ENCODE measurements at regions not wholly inside any gene's neighbourhood (a gene's known extent, or its start where the extent isn't known, plus 50 kb on each side); places are given as distances from the start of the nearest gene placed in this dataset.

GRCh38 chr2:72037261-72037666 lies 110.4 kb downstream of the CYP26B1 start:
- no peak for ATAC-seq (ENCODE audit: low FRiP score)
- TF ChIP-seq, protein P1, sequence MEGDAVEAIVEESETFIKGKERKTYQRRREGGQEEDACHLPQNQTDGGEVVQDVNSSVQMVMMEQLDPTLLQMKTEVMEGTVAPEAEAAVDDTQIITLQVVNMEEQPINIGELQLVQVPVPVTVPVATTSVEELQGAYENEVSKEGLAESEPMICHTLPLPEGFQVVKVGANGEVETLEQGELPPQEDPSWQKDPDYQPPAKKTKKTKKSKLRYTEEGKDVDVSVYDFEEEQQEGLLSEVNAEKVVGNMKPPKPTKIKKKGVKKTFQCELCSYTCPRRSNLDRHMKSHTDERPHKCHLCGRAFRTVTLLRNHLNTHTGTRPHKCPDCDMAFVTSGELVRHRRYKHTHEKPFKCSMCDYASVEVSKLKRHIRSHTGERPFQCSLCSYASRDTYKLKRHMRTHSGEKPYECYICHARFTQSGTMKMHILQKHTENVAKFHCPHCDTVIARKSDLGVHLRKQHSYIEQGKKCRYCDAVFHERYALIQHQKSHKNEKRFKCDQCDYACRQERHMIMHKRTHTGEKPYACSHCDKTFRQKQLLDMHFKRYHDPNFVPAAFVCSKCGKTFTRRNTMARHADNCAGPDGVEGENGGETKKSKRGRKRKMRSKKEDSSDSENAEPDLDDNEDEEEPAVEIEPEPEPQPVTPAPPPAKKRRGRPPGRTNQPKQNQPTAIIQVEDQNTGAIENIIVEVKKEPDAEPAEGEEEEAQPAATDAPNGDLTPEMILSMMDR (IDR thresholded peaks at IDR 0.05): no peak
- no peak for DNase-seq (ENCODE audit: low spot score)

GRCh38 chr2:72036595-72036994 lies 111.1 kb downstream of the CYP26B1 start:
- TF ChIP-seq, protein P1 (IDR thresholded peaks at IDR 0.05): no peak
- ATAC-seq (ENCODE audit: low FRiP score): no peak
- no peak for DNase-seq (ENCODE audit: low spot score)

DNA sequence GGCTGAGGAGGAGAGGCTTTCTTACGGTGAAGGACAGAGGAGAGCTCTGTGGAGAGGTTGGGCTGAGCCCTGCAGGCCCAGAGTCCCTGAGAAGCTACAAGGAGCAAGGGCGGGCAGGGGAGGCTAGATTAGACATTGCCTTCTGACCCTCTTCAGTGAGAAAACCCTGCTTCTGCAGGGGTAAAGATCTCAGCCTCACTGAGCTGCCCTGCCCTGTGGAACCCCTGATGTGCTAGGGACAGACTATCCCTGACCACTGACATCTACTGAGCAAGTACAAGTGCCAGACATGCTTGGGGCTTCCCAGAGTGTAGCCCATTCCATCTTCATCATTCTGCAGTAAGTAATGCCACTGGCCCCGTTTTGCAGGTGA lies 111.5 kb downstream of the CYP26B1 start:
- TF ChIP-seq, protein P1 (IDR thresholded peaks at IDR 0.05): no peak
- ATAC-seq (ENCODE audit: low FRiP score) (no peak), DNase-seq (ENCODE audit: low spot score) (no peak)

- ATAC-seq (ENCODE audit: low FRiP score): no peak
- DNase-seq (ENCODE audit: low spot score): no peak
- TF ChIP-seq, protein P1 (IDR thresholded peaks at IDR 0.05): no peak
These were observed 112.0 kb downstream of the CYP26B1 start for GRCh38 chr2:72035518-72036172.

DNA sequence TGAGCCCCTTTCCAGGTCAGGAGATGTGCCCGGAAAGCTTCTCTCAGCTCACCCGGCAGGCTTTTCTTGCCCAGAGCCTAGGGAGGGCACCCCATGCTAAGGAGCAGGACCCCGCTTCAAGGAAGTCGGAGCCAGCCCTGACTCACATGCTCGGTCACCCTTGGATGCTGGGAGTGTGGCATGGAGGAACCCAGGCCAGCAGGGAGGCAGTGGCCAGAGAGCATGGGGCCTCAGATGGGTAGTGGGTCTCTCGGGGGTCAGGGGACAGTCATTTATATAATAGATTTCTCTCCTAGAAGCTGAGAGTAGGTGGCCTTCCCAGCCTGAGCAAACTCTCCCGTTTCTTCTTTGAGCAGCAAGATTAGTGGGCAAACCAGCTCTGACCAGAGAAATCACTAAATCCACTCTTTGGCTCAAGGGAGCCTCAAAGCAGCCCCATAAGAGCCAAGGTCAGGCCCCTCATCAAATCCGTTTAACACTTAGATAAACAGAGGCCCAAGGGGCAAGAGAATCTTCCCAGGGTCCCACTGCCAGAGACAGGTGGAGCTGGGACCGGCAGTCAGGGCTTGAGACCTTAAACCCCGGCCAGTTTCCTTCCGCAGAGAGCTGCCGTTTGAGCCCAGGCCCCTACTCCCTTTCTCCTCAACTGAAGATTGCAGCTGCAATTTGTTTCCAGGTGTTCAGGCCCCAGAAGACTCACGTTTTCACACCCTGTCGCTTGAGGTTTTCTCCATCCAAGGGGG lies 113.1 kb downstream of the CYP26B1 start:
- DNase-seq (ENCODE audit: low spot score): no peak
- no peak for ATAC-seq (ENCODE audit: low FRiP score)
- TF ChIP-seq, protein P1 (IDR thresholded peaks at IDR 0.05): no peak

GRCh38 chr2:72033636-72034035 lies 114.0 kb downstream of the CYP26B1 start:
- no peak for DNase-seq (ENCODE audit: low spot score)
- TF ChIP-seq, protein P1 (IDR thresholded peaks at IDR 0.05): no peak

More at GRCh38 chr2:72033636-72034035, 114.0 kb downstream of the CYP26B1 start:
- ATAC-seq (ENCODE audit: low FRiP score): no peak

Data from omental fat pad (tissue), 3 donors.